COLO829 (cell line): ENCODE measurements at regions not wholly inside any gene's neighbourhood (a gene's known extent, or its start where the extent isn't known, plus 50 kb on each side); places are given as distances from the start of the nearest gene placed in this dataset.
"Not testable (repeated sequence)": the region's sequence is repeated elsewhere in the genome, so short reads cannot be mapped to it uniquely, and the experiment has no call there.

Experiments used
- DNase-seq: peaks from one replicate; pipeline ENCODE4 v3.0.0; 2012; ENCODE audit warnings: low spot score

DNA sequence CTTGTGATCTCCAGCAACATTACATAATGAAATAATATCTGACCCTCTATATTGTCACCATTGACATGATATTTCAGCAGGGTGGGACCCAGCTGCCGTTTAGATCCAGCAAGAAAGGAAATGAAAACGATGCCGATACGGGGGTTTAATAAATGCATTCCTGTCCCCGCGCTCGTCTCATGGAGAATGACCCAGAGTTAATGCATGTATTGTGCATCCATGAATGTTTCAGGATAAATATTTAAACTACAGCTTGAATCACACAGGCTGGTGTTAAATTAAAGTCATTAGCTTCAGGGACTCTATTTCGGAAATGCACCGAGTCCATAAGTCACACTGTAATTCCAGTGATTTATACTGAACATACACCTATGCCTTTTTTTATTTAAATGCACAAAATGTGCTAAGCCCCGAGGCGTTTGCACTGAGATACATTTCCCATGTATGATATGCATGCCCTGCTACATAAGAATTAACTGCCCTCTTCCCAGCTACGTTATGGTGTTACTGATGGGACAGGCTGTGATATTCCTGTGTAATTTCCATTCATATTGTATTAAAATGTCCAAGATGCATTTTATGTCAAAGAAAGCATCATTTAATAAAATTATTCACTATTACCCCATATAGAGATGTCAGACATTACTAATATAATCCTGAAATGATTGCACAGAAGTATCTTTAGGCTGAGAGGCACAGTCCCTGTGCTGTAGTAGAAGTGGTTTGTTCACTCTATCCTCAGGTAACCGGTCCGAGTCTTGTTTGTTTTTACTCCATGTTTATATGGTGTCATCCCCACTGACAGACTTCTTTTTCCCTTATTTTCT lies 109.3 kb upstream of the ZNF516 start:
- no peak for DNase-seq

DNA sequence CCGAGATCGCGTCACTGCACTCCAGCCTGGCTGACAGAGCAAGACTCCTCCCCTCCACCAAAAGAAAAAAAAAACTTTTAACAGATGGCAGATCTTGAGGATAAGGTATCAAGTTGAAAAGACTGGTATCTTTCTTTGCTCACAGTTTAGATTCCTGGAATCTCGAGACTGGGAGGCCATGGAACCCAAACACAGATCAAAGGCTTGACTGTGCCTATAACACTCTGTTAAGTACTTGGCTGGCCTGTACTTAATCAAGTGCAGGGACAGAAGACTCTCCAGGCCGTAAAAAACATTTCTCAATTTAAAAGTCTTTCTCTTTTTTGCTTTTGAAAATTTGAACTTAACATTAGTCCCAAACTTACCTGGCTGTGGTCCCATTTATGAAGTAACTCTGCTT lies 107.1 kb upstream of the ZNF516 start:
- DNase-seq = no peak

GRCh38 chr18:76600076-76600475 lies 105.0 kb upstream of the ZNF516 start:
- not testable (repeated sequence) for DNase-seq

DNA sequence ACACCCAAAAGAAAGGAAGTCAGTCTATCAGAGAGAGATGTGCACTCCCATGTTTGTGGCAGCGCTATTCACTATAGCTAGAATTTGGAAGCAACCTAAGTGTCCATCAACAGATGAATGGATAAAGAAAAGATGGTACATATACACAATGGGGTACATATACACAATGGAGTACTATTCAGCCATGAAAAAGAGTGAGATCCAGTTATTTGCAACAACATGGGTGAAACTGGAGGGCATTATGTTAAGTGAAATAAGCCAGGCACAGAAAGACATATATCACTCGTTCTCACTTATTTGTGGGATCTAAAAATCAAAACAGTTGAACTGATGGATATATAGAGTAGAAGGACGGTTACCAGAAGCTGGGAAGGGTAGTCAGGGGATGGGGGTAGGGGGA lies 99.9 kb upstream of the ZNF516 start:
- DNase-seq = no peak

GRCh38 chr18:76593843-76594242 lies 98.8 kb upstream of the ZNF516 start:
- DNase-seq = no peak

GRCh38 chr18:76592981-76593381 lies 97.9 kb upstream of the ZNF516 start:
- DNase-seq = no peak

DNA sequence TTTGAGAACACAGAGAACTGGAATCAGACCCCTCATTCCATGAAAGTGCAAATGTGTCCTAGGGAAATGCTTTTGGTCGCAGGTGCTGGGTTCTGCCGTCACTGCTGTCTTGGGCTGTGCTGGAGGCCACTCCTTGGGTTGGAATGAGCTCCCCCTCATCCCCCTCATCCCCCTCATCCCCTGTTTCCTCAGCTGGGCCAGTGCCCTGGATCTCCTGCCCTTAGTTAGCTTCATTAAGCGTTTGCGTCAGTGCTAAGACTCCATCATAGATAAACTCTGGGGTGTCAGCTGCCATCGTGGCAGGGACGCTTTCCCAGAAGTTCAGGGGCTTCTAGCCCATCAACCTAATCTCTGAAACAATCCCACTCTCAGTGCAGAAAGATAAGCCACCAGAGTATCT lies 97.1 kb upstream of the ZNF516 start:
- DNase-seq = no peak

- DNase-seq = no peak
These were observed 94.8 kb upstream of the ZNF516 start for GRCh38 chr18:76589866-76590265.

DNA sequence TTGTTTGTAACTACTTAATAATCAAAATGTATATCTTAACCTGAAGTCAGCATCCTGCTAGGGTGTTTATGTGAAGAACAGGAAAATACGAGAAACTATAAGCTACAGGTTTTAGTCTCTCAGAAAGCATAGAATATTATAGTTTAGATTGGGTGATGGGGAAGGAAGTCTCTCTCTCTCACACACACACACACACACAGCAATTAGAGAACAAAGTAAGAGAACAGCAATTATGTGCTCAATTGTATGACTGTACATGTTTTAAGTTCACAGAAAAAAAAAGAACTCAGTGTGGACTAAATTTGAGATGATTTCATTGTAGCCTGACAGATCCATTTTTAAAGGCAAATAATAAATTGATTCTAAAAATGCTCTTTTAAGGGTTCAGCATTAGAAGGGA lies 94.3 kb upstream of the ZNF516 start:
- no peak for DNase-seq

DNA sequence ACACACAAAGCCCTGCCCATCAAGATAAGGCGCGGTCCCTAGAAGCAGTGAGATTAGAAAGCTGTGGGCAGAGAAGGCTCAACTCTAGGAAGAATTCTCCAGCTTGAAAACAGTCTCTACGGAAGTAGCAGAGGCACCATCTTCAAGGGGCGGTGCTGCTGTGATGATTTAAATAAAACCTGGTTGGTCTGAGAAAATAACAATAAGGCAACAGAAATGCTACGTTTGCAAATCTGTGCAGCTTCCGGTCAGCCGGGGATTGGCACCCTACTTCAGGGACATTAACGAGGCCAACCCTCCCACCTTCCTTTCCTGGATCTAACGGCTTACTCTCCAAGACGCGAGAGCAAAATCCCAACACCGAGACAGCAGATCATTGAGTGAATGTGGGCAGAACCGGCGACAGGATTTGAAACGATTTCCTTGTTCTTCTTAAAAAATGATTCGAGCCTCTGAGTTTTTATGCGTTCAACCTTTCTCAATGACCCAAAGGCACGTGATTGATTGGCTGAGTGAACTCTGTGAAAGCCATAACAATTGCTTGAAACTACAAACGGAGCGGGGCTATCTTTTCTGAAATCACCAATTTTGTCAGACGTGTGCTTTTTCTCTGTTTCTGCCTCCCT lies 93.7 kb upstream of the ZNF516 start:
- DNase-seq = peak; percentile 6

DNA sequence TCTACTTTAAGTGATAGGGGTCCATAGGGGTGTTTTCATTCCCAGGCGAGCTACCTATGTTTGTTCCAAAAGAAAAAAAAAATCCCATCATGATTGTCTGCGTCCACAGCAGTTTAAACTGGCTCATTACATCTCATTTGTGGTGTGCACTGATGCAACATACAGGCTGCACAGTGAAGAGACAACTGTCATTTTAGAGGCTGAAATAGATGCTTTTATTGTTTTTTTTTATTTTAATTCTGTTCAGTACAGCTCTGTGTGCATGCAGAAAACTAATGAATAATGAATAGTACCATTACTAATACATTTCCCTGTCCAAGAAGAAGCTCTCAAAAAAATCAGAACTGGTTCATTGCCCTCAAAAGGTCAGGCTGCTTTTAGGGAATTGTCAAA lies 92.8 kb upstream of the ZNF516 start:
- no peak for DNase-seq

DNA sequence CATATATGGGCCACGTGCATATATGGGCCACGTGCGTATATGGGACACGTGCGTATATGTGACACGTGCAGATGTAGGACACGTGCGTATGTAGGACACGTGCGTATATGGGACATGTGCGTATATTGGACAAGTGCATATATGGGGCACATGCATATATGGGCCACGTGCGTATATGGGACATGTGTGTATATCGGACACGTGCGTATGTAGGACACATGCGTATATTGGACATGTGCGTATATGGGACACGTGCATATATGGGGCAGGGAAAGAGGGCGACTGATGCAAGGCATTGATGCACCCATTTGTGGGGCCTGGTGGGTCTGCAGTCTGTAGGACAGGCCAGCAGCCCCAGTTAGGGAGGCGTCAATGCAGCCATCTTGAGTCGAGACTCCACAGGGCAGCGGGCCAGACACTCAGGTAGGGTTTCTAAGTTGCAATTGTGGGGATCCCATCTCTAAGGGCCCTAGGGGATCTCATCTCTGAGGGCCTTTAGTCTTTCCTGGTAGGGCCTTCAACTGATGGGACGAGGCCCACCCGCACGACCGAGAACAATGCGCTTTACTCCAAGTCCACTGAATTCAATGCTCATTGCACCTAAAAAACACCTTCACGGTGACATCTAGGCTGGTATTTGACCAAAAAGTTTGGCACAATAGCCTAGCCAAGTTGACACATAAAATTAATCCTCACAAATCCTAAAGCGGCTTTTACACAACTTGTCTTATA lies 92.3 kb upstream of the ZNF516 start:
- DNase-seq = no peak

DNA sequence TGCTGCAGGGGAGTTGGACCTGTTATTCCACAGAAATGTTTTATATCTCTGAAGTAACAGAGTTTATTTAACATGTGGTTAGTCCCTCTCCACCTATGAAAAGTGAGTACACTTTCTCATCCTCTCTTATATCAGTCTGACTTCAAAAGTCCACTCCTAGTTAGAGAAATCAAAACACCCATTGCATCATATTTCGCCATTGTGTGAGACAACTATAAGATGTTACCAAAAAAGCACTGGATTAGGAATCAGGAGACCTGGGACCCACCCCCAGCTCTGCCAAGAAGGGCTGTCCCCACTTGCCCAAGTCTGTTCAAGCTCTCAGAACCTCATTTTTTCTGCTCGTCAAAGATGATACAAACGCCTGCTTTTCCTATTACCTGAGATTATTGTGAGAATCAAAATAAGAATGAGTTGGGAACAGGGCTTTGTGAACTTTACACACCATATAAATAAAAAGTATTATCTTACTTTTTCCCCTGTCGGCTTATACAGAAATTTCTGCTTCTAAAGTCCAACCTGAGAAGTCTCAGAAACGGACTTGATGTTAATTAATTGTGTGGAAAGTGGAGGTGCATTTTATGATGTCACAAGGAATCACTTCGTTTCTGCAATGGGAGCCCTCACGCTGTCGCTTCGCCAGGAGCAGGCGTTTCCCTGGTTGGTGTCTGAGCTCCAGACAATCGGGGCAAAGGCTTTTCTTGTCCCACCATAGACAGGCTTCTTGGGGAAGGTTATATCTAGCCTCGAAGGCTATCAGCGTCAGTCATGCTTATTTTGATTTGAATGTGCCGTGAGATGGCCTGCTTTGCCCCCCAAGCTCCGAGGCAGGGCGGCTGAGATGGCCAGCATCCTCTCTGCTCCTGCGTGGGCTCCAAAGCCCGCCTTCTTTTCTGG lies 89.6 kb upstream of the ZNF516 start:
- DNase-seq = no peak

GRCh38 chr18:76581261-76581660 lies 86.2 kb upstream of the ZNF516 start:
- DNase-seq = no peak

DNA sequence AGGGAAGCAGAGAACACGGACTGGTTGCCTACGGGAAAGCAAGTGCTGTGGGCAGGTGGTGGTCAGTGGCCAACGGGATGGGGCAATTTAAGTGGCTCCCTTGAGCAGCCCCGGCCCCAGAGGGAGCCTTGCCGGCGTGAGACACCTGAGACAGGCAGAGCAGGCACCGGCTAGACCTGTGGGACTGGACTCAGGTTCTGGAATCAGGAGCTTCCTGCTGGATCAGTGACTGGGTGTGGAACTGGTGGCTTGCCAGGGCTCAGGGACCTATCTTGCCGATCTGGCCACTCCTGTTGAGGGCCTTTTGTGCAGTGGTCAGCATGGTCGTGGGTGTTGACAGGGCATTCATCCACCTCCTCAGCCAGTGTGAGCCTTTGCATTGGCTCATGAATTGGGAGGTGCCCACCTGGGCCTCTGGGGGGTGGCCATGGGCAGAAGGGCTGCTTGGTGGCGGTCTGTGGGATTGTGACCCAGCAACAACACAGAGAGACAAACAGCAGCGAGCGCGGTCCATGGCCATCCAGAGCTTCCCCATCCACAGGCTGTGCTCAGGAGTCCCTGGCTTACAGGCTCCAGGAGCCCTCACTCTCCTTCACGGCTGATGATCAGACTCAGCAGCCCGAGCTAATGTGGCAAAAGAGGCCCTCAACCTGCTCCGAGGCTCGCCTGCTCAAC lies 85.4 kb upstream of the ZNF516 start:
- no peak for DNase-seq

DNA sequence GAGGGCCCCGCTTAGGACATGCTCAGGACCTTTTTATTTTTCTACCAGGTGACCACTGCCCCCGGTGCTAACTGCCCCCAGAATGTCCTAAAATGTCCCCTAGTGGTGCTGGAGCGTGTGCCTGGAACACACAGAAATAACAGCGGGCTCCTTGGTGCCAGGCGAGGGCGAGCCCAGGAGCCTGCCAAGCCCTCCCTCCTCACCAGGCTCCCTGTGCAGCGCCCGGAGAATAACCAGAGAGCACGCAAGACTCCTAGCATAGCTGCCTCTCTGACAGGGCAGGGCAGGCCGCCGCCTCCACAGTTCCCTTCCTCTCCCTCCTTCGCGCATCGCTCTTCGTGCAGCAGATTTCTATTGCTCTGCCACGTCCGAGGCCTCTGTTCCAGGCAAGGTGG lies 84.3 kb upstream of the ZNF516 start:
- DNase-seq = no peak

GRCh38 chr18:76578571-76579300 lies 83.7 kb upstream of the ZNF516 start:
- DNase-seq = no peak

- no peak for DNase-seq
These were observed 78.4 kb upstream of the ZNF516 start for GRCh38 chr18:76573325-76574025.

DNA sequence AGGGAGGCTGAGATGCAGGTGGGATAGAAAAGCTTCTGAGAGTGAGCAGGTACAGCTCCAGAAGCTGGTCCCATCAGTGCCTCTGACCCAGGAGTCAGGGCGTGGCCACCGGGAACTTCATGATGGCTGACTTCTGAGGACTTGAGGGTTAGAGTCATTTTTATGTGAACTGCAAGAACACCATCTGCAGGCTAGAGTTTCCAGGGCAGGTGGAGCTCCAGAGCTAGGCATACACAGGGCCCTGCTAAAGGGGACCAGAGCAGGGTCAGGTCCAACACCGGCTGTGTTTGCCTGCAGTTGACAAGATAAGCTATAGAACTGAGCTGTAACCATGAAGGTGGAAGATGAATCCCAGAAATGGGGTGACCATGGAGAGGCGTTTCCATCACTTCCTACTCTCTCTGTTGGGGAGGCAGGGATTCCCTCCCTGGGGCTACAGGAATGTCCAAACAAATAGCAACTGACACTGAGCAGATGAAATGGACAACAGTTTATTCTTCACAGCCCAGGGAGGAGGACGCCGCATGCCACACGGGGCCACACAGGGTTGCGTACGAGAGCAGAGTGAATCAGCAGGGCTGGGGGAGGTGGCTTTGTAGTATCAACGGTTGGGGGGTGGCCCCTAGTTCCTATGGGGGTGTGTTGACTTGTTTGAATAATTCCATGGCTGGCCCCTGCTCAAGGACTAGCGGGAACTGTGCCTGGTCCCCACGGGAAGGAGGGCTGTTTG lies 77.6 kb upstream of the ZNF516 start:
- no peak for DNase-seq

DNA sequence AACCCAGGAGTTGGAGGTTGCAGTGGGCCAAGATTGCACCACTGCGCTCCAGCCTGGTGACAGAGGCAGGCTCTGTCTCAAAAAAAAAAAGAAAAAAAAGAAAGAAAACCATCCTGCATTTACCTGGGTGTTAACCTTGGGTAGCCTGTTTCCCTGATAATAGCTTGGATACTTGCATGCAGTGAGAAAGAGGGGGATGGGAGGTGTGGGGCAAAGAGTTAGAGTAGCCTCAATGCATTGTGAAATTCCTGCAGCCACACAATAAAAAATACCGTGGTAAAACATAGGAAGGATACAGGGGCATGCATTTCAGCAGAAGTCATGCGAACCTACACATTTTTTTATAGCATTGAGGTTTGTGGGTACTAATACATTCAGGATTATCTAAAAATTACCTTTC lies 76.6 kb upstream of the ZNF516 start:
- DNase-seq = no peak
